ENCODE measurements at regions not wholly inside any gene's neighbourhood (a gene's known extent, or its start where the extent isn't known, plus 50 kb on each side); places are given as distances from the start of the nearest gene placed in this dataset.
"Not testable (repeated sequence)": the region's sequence is repeated elsewhere in the genome, so short reads cannot be mapped to it uniquely, and the experiment has no call there.

- H3K27me3 ChIP-seq (replicated peaks; ENCODE audit: control insufficient read depth, insufficient read depth, low read length); H3K4me3 ChIP-seq (replicated peaks; ENCODE audit: low read depth, low read length); DNase-seq (ENCODE audit: extremely low read depth, insufficient read length); H3K36me3 ChIP-seq (ENCODE audit: control insufficient read depth, insufficient read depth, low read length): not testable (repeated sequence)
Observed at GRCh38 chr1:228796945-228797344, 61.7 kb downstream of the RHOU start.

- no peak for DNase-seq (ENCODE audit: extremely low read depth, insufficient read length)
- no peaks in the 10 kb centered on the region for H3K36me3 ChIP-seq (ENCODE audit: control insufficient read depth, insufficient read depth, low read length)
- H3K4me3 ChIP-seq (replicated peaks; ENCODE audit: low read depth, low read length), result no peak overlapping the region
- no peaks in the 10 kb centered on the region for H3K27me3 ChIP-seq (replicated peaks; ENCODE audit: control insufficient read depth, insufficient read depth, low read length)
- no peak for TF ChIP-seq CTCF (IDR thresholded peaks at IDR 0.05; ENCODE audit: insufficient read depth, low read length, poor library complexity, severe bottlenecking)
Observed at GRCh38 chr1:228798035-228798434, 62.8 kb downstream of the RHOU start.

GRCh38 chr1:228798548-228798947 lies 63.3 kb downstream of the RHOU start:
- Histone ChIP-seq H3K4me3 (replicated peaks; ENCODE audit: low read depth, low read length) (no peak overlapping the region), H3K36me3 (ENCODE audit: control insufficient read depth, insufficient read depth, low read length) (no peaks in the 10 kb centered on the region), H3K27me3 (replicated peaks; ENCODE audit: control insufficient read depth, insufficient read depth, low read length) (no peaks in the 10 kb centered on the region)
- TF ChIP-seq CTCF (IDR thresholded peaks at IDR 0.05; ENCODE audit: insufficient read depth, low read length, poor library complexity, severe bottlenecking), result no peak
- DNase-seq (ENCODE audit: extremely low read depth, insufficient read length), result no peak

GRCh38 chr1:228799924-228800323 lies 64.6 kb downstream of the RHOU start:
- DNase-seq (ENCODE audit: extremely low read depth, insufficient read length), result no peak
- Histone ChIP-seq H3K4me3 (replicated peaks; ENCODE audit: low read depth, low read length) (no peak overlapping the region), H3K27me3 (replicated peaks; ENCODE audit: control insufficient read depth, insufficient read depth, low read length) (no peaks in the 10 kb centered on the region; the same call in 1 of the 2 replicates), H3K36me3 (ENCODE audit: control insufficient read depth, insufficient read depth, low read length) (no peaks in the 10 kb centered on the region)
- no peak for TF ChIP-seq CTCF (IDR thresholded peaks at IDR 0.05; ENCODE audit: insufficient read depth, low read length, poor library complexity, severe bottlenecking)

GRCh38 chr1:228801068-228801467 lies 65.8 kb downstream of the RHOU start:
- Histone ChIP-seq H3K36me3 (ENCODE audit: control insufficient read depth, insufficient read depth, low read length) (no peaks in the 10 kb centered on the region), H3K4me3 (replicated peaks; ENCODE audit: low read depth, low read length) (no peak overlapping the region), H3K27me3 (replicated peaks; ENCODE audit: control insufficient read depth, insufficient read depth, low read length) (no peaks in the 10 kb centered on the region; the same call in 1 of the 2 replicates)
- no peak for TF ChIP-seq CTCF (IDR thresholded peaks at IDR 0.05; ENCODE audit: insufficient read depth, low read length, poor library complexity, severe bottlenecking)
- DNase-seq (ENCODE audit: extremely low read depth, insufficient read length), result no peak

- no peak for DNase-seq (ENCODE audit: extremely low read depth, insufficient read length)
- TF ChIP-seq CTCF (IDR thresholded peaks at IDR 0.05; ENCODE audit: insufficient read depth, low read length, poor library complexity, severe bottlenecking), result no peak
- Histone ChIP-seq H3K27me3 (replicated peaks; ENCODE audit: control insufficient read depth, insufficient read depth, low read length) (no peaks in the 10 kb centered on the region; the same call in 1 of the 2 replicates), H3K36me3 (ENCODE audit: control insufficient read depth, insufficient read depth, low read length) (no peaks in the 10 kb centered on the region), H3K4me3 (replicated peaks; ENCODE audit: low read depth, low read length) (no peak overlapping the region)
Observed at GRCh38 chr1:228802386-228803220, 67.3 kb downstream of the RHOU start.
